HG03442 (cell line): ENCODE measurements at regions not wholly inside any gene's neighbourhood (a gene's known extent, or its start where the extent isn't known, plus 50 kb on each side); places are given as distances from the start of the nearest gene placed in this dataset.
"Not testable (repeated sequence)": the region's sequence is repeated elsewhere in the genome, so short reads cannot be mapped to it uniquely, and the experiment has no call there.

ENCODE experiments used
- ATAC-seq: cut with Tn5 transposase; IDR thresholded peaks from one replicate; pipeline ENCODE4 v1.9.1; 2021; ENCODE audit warnings: mild to moderate bottlenecking, moderate library complexity; ENCODE audit not compliant: unreplicated experiment

DNA sequence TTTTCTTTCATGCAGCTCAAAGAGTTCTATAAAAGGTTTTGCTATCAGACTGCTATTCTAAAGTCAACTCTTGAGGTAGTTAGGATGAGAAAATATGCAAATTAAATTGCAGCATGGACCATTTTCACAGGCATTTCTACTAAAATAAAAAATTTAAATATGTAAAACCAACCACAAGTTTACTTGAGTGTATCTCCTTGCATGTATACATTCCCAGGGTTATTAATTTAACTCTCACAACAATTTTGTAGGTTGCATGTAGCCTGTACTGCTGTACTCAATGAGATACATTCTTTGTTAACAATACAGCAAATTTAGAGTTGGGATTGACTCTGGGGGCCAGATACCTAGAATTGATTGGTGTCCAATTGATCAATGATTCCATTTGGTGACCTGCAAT lies 265.8 kb downstream of the MED10 start:
- ATAC-seq, result no peak

DNA sequence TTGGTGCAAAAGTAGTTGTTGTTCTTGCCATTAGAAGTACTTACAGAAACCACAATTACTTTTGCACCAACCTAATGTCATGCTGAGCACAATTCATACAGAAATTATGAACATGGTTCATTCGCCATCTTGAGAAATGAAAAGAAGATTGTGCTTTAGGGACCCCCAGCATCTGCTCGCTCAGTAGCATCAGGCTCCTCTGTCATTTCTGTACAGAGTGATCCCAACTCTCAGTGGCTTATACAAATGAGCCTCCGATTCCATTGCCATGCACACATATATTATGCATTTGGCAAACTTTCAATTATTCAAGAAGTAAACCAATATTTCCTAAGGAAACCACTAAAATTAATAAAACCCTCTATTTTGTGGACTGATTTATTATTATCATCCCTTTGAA lies 266.2 kb downstream of the MED10 start:
- ATAC-seq, result no peak

DNA sequence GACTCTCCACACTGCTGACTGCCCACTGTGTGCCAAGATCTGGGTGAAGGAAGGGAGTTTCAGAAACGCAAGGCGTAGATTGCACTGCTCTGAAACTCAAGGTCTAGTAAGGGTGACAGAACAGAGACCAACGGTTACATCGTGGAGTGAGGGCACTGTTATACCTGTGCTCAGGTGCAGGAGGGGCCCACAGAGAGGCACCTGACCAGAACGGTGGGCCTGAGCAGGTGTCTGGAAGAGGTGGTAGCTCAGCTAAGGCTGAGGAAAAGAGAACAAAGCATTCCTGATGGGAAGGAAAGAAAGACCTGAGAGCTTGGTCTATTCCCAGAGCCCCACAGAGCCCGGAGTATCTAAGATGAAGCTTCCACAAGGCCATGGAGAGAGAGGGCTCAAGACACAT lies 267.2 kb downstream of the MED10 start:
- no peak for ATAC-seq

DNA sequence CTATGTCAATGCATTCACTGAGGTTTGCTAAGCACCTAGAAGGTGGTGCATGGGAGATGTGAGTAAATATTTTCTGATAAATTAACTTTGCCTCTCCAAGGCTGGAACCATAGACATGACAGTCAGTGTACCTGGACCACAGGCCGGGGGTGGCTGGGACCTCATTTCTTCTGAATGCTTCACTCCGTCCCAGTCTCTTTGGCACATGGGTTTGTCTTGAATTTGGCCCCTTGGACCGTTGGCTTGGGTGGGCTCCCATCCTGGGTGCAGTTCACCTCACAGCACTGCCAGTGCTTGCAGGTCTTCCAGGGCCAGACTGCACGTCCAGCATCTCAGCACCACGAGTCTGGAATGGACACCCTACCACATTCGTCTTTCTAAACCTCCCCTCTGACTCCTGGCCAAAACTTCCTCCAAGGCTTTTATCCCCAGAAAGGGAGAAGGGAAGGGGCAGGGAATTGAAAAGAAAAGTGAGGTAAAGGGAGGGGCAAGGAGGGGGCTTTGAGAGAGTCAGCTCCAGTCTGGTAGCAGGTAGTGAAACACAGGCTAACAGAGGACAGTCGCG lies 267.8 kb downstream of the MED10 start:
- no peak for ATAC-seq

DNA sequence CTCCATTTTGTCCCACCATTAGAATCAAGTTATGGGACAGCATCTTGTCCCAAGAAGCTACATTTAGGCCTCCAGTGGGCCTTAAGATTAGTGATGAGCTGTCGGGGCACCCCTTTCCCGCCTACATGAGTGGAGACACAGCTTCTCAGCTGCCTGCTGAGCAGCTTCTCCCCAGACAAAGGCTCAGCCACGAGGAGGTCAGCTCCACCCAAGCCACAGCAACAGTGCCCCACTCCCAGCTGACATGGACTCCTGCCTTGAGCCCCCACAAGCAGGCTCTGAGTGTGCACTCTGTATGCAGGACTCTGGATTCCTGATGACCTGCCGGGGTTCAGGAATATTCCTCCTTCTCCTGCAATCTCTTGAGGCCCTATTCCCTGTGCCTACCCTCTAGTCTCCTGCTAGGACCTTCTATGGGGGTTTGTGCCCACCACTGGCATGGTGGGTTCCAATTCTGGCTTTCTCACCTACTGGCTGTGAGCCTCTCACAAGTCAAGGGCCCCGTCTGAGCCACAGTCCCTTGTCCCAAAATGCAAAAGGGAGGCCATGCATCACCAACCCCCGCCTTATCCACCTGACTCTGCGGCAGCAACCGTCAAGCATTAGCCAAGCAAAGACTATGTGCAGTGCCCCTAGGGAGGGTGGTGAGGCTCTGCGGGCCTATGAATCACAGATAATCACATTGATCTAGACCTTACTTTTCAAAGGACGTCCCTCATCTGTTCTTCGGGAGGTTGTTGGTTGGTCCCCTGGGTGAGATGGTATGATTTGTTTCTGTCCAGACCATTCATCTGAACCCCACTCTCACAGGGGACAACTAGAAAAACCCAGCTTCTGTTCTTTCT lies 269.1 kb downstream of the MED10 start:
- ATAC-seq, result no peak

DNA sequence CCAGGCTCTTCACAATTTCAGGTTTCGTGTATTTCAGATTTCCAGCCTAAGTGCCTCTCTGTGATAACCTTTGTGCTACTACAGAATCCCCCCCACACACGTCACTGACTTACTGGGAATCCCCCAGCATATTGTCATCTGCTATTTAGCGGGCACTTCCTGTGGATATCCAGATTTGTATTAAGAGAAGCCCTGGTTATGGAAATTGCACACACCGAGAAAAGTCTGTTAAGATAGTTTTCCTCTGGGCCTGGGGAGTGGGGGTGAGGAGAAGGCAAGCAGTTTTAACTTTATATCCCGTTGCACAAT lies 269.9 kb downstream of the MED10 start:
- ATAC-seq, result no peak

DNA sequence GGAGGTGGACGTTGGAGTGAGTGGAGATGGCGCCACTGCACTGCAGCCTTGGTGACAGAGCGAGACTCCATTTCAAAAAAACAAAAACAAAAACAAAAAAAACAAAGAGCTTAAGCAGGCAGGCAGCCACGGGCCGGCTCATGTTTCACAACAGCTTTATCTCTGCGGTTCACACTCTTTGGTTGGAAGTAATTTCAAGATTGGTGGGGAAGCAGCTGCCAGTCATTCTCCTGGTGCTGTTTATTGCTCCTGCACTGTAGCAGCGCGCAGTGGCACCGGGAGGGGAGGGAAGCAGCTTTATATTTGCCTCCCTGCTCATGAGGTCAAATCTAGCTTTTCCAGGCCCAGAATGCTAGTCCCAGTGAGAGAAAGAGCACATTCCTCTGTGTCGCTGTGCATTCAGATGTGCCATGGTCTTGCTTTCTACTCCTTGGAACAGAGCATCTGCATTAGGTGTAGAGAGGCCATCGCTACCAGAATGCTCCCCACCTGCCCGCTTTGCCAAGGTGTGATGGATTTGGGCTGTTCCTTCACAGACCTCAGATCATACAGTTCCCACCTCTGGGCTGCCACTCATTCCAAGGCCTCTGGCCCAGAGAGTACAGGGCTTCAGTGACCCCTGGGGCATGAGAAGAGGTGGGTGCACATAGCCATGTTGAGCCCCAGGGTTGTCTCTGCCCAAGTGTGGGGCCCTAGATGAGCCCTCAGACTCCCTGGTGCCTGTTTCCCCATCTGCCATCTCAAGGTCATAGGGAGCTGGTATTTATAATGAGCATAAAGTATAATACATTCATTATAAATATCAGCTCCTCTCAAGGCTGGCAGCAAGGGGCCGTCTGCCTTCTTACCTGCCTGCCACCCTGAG lies 270.4 kb downstream of the MED10 start:
- ATAC-seq, result no peak

DNA sequence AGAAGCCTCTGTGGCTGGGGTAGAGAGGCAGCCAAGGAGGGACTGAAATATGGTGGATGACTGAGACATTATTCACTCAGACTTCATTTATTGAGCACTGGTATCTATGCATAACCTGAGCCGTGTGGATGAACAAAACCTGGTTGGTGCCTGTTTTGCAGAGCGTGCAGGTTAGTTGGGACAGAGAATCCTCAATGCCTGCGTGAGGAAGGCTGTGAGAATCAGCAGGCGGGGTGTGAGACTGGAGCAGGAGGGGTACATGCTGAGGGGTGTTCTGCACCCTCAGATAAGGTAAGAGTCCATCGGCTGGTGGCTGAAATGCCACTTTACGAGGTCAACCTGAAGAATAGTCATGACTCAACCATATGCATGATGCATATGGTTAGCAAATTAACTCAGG lies 271.6 kb downstream of the MED10 start:
- no peak for ATAC-seq

DNA sequence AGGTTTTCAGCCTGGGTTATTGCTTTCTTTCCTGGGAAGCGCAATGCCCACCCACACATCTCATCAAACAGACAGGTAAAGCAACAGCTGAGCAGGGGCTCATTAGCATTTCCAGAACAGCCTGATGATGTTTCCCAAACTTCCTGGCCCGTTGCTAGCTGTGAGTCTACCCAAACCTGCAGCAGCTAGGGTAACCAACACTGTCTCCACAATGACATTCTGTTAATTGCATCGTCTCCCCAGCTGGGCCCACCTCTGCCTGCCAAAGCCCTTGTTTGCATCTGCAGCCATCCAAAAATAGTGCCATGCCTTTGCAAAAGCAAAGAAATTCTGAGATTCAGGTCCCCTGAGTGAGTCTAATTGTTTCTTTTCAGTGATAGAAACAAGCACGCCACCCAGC lies 273.0 kb downstream of the MED10 start:
- no peak for ATAC-seq

DNA sequence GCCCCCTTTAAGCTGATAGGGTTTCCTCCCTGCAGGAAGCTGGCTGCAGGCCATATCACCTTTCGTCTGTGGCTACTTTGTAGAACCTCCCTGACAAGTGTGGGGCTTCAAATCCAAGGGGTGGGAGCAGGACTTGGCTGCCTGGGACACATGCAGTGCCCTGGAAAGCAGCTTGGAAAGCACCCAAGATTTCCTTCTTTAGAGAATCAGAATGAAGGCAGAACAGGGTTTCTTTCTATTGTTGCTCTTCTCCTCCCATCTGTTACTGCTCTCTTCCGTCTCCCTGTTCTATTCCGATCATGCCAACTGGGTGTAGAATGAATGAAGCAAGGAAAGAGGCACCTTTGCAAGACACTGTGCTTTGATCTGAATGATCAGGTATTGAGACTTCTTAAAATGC lies 282.2 kb downstream of the MED10 start:
- no peak for ATAC-seq

DNA sequence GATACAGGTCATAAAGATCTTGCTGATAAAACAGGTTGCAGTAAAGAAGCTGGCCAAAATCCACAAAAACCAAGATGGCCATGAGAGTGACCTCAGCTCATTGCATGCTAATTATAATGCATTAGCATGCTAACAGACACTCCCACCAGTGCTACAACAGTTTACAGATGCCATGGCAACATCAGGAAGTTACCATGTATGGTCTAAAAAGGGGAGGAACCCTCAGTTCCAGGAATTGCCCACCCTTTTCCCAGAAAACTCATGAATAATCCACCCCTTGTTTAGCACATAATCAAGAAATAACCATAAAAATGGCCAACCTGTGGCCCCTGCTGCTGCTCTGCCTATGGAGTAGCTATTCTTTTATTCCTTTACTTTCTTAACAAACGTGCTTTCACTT lies 284.2 kb downstream of the MED10 start:
- ATAC-seq, result not testable (repeated sequence)

DNA sequence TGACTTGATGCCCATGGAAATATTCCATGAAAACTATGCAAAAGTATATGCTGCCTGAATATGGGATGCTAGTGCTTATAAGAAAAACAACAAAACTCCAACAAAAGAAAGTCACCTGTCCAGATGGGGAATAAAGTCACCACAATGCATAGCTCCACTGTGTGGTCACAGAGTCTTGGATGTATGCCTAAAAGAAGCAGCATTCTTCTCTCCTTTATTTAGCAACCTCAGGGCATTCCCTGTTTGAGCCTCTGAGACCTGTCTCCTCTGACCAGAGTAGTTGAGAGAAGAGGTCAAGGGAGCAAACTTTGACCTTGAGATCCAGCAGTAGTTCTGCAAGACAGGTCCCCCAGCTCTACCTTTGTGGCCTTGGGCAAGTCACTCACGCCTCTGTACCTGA lies 287.5 kb downstream of the MED10 start:
- ATAC-seq, result no peak

DNA sequence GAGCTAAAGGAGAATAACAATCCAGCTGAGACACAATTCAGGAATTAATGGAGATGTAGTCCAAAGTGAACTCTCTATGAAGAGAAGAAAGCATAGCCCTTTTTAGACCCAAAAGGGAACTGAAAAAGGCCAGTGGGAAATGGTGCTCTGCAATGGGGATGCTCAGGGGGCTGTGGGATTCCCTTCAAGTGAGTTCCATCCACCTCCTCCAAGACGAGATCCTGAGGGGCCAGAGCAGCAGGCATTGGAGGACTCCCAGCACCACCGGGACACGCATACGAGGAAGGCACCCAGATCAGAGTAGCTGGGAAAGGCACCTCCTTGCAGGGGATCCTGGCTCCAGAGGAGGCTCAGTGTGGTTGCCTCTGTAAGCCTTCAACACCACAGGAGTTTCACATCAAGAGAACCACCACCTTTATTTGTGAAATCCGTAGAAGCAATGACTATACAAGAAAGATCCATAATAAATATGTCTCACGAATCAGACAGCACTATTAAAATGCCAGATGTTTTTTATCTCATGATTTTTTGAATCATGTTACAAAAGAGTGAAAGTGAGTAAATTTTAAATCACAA lies 288.2 kb downstream of the MED10 start:
- no peak for ATAC-seq

DNA sequence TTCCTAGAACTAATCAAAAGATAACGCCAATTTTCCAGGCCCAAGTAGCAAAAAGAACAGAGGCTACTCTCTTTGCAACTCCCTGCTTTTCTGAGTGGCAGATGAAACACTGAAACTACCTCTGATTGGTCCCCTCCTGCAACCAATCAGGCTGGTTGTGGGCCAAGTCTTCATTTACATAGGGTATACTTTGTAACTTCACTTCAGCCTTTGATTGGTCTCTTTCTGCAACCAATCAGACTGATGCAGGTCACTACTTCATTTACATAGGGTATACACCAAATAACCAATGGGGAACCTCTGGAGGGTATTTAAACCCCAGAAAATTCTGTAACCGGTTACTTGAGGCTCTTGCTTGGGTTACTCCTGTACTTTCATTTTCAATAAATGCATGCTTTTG lies 289.6 kb downstream of the MED10 start:
- ATAC-seq, result no peak

DNA sequence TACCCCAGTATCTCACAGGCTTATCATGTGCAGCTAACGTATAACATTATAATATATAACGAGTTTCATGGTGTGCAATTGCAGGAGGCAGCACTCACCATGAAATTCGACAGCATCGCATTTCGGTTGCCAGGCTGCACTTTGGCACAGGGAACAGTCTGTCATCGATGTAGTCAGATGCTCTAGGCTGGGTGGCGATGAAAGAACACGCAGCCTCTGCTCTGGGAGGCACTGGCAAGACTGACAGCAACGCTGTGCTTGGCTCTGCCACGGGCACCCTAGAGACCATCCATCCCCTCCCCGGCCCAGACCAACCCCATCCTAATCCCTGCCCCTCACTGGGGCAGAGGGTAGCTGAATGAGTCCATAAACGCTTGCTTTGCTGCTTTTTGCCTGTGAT lies 290.8 kb downstream of the MED10 start:
- no peak for ATAC-seq

DNA sequence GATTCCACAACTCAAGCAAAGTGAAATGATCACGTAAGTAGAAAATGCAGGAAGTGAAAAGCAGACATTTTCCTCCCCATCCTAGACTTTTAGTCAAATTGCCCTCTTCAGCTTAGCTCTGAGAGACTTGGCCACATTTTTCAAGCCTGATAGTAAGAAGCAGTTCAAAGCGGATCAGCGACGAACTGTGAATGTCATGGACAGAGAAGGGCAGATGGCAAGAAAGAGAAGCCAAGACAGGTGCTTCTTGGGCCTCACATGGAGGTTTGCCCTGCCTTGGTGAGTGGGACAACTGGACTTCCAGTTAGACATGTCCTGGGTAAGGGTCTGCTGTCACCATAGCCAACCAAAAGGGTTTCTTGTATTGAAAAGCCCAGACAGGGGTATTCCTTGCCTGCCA lies 291.5 kb downstream of the MED10 start:
- no peak for ATAC-seq

DNA sequence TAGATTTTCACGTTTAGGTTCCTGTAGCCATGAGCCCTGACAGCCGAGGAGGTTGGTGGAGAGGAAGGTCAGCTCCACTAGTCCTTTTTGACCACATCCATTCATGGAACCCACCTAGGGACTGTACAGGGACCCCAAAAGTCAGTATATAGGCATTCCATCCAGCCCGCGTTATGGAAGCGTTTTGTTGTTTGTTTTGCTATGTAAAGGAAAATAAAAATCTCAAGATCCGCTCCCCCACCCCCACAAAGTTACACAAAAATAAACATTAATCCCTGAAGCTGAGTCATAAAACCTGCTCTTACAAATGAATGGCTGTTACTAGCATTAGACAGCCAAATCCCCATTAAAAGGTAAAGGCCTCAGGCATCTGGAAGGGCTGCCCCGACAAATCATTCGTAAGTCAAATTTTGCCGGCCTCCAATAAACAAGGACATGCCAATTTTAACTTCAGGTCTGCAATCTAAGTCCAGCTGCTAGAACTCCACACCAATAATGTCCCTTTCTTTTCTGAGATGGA lies 292.9 kb downstream of the MED10 start:
- ATAC-seq, result no peak

DNA sequence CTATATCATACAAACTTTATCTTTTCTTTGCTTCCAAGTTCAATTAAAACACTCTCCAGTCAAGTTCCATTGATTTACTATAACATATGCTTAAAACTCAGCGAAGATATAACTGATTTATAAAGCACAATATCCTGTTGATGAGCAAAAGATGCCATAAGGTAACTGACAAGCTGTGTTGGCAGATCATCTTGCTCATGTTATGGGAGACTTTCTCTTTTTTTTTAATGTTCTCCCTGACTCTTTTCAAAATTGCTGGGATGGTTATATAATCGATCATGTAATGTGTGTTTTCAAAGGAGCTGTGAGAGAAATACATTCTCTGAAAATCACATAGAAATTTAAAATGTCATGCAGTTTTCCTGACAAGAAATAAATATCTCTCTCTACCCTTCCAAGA lies 293.5 kb downstream of the MED10 start:
- no peak for ATAC-seq

DNA sequence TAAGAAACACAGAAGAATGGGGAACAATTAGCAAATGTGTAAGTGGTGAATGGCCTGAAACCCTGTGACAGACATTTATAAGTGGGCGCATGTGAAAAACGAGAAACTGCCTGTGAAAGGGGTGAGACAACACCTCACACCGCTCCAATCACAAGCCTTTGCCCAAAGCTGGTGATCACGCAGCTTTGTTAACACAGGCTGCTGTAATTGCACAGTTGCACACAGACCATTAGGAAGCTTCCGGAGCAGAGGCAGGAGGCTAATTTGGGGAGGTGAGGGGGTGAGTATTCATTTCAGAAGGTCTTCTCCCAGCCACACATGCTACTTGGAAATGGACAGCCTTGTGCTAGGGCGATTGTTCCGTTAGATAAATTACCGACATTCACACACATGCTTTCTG lies 294.0 kb downstream of the MED10 start:
- no peak for ATAC-seq

DNA sequence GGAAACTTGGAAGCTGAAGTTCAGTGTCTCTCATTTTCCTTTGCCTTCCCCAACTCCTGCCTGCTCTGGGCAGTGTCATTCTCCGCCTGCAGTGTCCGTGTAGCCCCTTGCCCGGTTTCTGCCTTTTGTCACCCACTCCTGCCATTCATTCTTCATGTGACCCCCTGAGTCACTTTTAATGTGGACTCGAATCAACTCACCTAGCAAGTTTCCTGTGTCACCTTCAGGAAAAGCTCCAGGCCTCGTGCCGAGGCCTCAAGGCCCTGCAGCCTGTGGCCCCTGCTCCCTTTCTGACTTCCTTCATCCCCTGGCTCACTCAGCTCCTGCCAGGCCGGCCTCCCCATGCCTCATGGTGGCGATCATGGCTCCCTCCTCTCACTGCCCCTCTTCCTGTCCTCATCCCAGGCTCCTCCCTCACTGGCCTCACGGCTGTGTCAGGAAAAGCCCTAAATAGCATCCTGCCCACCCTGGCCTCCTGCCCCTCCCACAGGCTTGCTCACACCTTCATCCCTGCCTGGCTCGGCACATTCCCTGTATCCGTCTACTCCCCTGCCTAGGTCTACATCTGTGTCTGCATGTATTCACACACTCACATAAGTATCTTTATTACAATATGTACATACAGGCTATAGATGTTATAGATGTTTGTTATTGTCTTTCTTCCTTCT lies 294.9 kb downstream of the MED10 start:
- ATAC-seq, result no peak

DNA sequence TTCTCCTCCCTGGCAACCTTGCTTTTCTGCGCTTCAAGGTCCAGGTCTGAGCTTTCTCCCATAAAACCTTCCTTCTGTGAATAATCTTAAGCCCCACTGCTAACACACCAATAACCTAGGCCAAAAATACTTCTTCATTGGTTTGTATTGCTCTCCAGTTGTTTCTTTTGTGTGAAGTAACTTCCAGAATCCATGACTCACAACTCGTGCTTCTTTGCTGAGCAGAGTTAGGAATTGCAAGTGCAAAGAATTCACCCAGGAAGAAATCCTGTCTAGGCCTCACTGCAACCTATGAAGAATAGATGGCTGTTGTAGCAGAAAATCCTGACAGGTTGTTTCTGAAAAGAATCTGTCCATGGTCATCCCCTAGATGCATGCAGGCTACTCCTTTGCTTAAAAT lies 295.7 kb downstream of the MED10 start:
- ATAC-seq, result no peak
